ENCODE measurements at regions not wholly inside any gene's neighbourhood (a gene's known extent, or its start where the extent isn't known, plus 50 kb on each side); places are given as distances from the start of the nearest gene placed in this dataset.

- intact Hi-C loops (cut with micrococcal nuclease): no loop called here
- no peaks in the 10 kb centered on the region for H3K9me2 ChIP-seq (ENCODE audit: insufficient read depth)
- RAD21 ChIA-PET (ENCODE audit: low non-redundant PET in 1 of 2, low total read pairs in 2 of 2, uncharacterized antibody in 2 of 2, unreplicated experiment in 2 of 2): no interaction called here
- no peaks in the 10 kb centered on the region for H4K20me1 ChIP-seq (ENCODE audit: insufficient read depth)
- TF ChIP-seq EGR1 (IDR thresholded peaks at IDR 0.05; ENCODE audit: low read depth): no peak
- no peak for TF ChIP-seq POLR2AphosphoS5 (IDR thresholded peaks at IDR 0.05; ENCODE audit: low read depth, low read length)
- TF ChIP-seq SP1 (IDR thresholded peaks at IDR 0.05; ENCODE audit: low read depth): no peak
- H3K27ac ChIP-seq (ENCODE audit: low read depth, low read length): no peak overlapping the region
- no peak overlapping the region for H3K4me3 ChIP-seq (replicated peaks in 1 of 2; ENCODE audit: low read depth in 1 of 2, low read length in 2 of 2)
- no peak for ATAC-seq
- no TSS peak for BruUV-seq (replicated peaks)
- no peaks in the 10 kb centered on the region for H3K36me3 ChIP-seq (ENCODE audit: control insufficient read depth in 1 of 2, insufficient read depth in 2 of 2, low read length in 2 of 2)
- no peaks in the 10 kb centered on the region for H3K4me1 ChIP-seq (ENCODE audit: control insufficient read depth in 1 of 2, insufficient read depth in 2 of 2, low read length in 2 of 2)
- no peaks in the 10 kb centered on the region for H3K79me2 ChIP-seq (ENCODE audit: insufficient read depth, low read length)
- H2AFZ ChIP-seq (ENCODE audit: low read depth, low read length, poor library complexity, severe bottlenecking): no peak overlapping the region
- no peaks in the 10 kb centered on the region for H3K9me3 ChIP-seq (ENCODE audit: control insufficient read depth in 1 of 2, insufficient read depth in 1 of 2, low read depth in 1 of 2, low read length in 2 of 2)
- DNase-seq (ENCODE audit: low read depth, low spot score): no peak
- POLR2A ChIA-PET: no interaction called here
- H3K9ac ChIP-seq (ENCODE audit: low read length): no peak overlapping the region
- H3K4me2 ChIP-seq (ENCODE audit: low read length): no peak overlapping the region
- CTCF ChIA-PET: no interaction called here
- no peaks in the 10 kb centered on the region for H3K27me3 ChIP-seq (ENCODE audit: insufficient read depth, low read length)
These were observed 933.6 kb upstream of the SLC39A10 start for GRCh38 chr2:194723446-194723845.

- ChIA-PET RAD21 (ENCODE audit: low non-redundant PET in 1 of 2, low total read pairs in 2 of 2, uncharacterized antibody in 2 of 2, unreplicated experiment in 2 of 2) (no interaction called here), POLR2A (no interaction called here), CTCF (no interaction called here)
- Histone ChIP-seq H3K9ac (ENCODE audit: low read length) (no peak overlapping the region), H3K4me3 (replicated peaks in 1 of 2; ENCODE audit: low read depth in 1 of 2, low read length in 2 of 2) (no peak overlapping the region), H3K27me3 (ENCODE audit: insufficient read depth, low read length) (no peaks in the 10 kb centered on the region), H3K27ac (ENCODE audit: low read depth, low read length) (no peak overlapping the region), H3K9me2 (ENCODE audit: insufficient read depth) (no peaks in the 10 kb centered on the region), H2AFZ (ENCODE audit: low read depth, low read length, poor library complexity, severe bottlenecking) (no peak overlapping the region), H3K79me2 (ENCODE audit: insufficient read depth, low read length) (no peaks in the 10 kb centered on the region), H4K20me1 (ENCODE audit: insufficient read depth) (no peaks in the 10 kb centered on the region), H3K4me2 (ENCODE audit: low read length) (no peak overlapping the region), H3K4me1 (ENCODE audit: control insufficient read depth in 1 of 2, insufficient read depth in 2 of 2, low read length in 2 of 2) (no peaks in the 10 kb centered on the region), H3K36me3 (ENCODE audit: control insufficient read depth in 1 of 2, insufficient read depth in 2 of 2, low read length in 2 of 2) (no peaks in the 10 kb centered on the region), H3K9me3 (ENCODE audit: control insufficient read depth in 1 of 2, insufficient read depth in 1 of 2, low read depth in 1 of 2, low read length in 2 of 2) (no peaks in the 10 kb centered on the region)
- ATAC-seq (no peak), DNase-seq (ENCODE audit: low read depth, low spot score) (no peak)
- BruUV-seq (replicated peaks): no TSS peak
- intact Hi-C loops (cut with micrococcal nuclease): no loop called here
- TF ChIP-seq RAD21 (IDR thresholded peaks at IDR 0.05; ENCODE audit: low read depth) (no peak), ELF1 (IDR thresholded peaks at IDR 0.05; ENCODE audit: borderline replicate concordance, low read depth) (no peak), ZFX (IDR thresholded peaks at IDR 0.05) (no peak), MAX (IDR thresholded peaks at IDR 0.05) (no peak), CTCF (IDR thresholded peaks at IDR 0.05 in 2 of 3, conservative IDR thresholded peaks at IDR 0.05 in 1 of 3; ENCODE audit: borderline replicate concordance in 1 of 3, insufficient read depth in 1 of 3, low read depth in 2 of 3, low read length in 2 of 3) (no peak), EGR1 (IDR thresholded peaks at IDR 0.05; ENCODE audit: low read depth) (no peak), ZNF274 (IDR thresholded peaks at IDR 0.05; ENCODE audit: low read depth, low read length) (no peak), SRF (IDR thresholded peaks at IDR 0.05; ENCODE audit: low read depth) (no peak), TCF7L2 (IDR thresholded peaks at IDR 0.05; ENCODE audit: borderline replicate concordance, extremely low read depth, insufficient read depth, insufficient read length) (no peak), EZH2phosphoT487 (IDR thresholded peaks at IDR 0.05; ENCODE audit: borderline replicate concordance) (no peak), ATF3 (IDR thresholded peaks at IDR 0.05) (no peak), FOSL1 (IDR thresholded peaks at IDR 0.05; ENCODE audit: low read depth) (no peak), CBX3 (IDR thresholded peaks at IDR 0.05; ENCODE audit: low read depth) (no peak), POLR2A (IDR thresholded peaks at IDR 0.05; ENCODE audit: borderline replicate concordance, extremely low read depth, insufficient read depth, insufficient read length) (no peak), SP1 (IDR thresholded peaks at IDR 0.05; ENCODE audit: low read depth) (no peak), YY1 (IDR thresholded peaks at IDR 0.05; ENCODE audit: extremely low read depth, insufficient replicate concordance, low read depth, low read length) (no peak), JUND (IDR thresholded peaks at IDR 0.05) (no peak), ZBTB33 (IDR thresholded peaks at IDR 0.05; ENCODE audit: extremely low read depth, insufficient replicate concordance, low read length) (no peak), POLR2AphosphoS5 (IDR thresholded peaks at IDR 0.05; ENCODE audit: low read depth, low read length) (no peak)
These were observed 935.8 kb upstream of the SLC39A10 start for GRCh38 chr2:194721227-194721626.

All from HCT116 (cell line).